HL-60/S4 treated with phorbol 12-myristate 13-acetate at 8.2 ng/mL for 4 days and 3 days (cell line): ENCODE measurements at regions not wholly inside any gene's neighbourhood (a gene's known extent, or its start where the extent isn't known, plus 50 kb on each side); places are given as distances from the start of the nearest gene placed in this dataset.
"Not testable (repeated sequence)": the region's sequence is repeated elsewhere in the genome, so short reads cannot be mapped to it uniquely, and the experiment has no call there.

Experiments used
- in situ Hi-C: fragments of 300-500 bp; cut with MboI; formaldehyde crosslinking; loops from 2 replicates; pipeline ENCODE4 v1.15.0; 2022; ENCODE audit warnings: low sequenced_read_pairs

GRCh38 chr1:244156617-244157016, 105.5 kb downstream of the ZBTB18 start:
- in situ Hi-C loops = not testable (repeated sequence)

- in situ Hi-C loops = no loop called here
Measured at GRCh38 chr1:244157731-244158438, 106.8 kb downstream of the ZBTB18 start.

DNA sequence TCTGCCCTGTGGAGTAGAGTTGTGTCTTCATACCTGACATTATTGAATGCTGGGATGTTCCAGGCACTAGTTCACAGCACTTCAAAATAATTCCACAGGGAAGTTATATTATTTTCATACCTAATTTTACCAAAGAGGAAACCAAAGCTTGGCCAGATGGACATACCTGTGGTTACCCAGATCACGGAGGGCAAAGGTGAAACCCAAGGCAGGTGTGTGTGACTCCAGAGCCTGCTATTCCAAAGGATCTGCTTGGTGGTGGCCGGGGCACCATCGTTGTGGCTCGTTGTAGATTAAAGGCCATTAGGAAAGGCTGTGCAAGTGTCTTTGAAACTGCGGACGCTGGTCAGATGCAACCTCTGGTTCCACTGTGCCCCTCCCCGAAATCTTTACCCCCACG, 108.6 kb downstream of the ZBTB18 start:
- in situ Hi-C loops = no loop called here

DNA sequence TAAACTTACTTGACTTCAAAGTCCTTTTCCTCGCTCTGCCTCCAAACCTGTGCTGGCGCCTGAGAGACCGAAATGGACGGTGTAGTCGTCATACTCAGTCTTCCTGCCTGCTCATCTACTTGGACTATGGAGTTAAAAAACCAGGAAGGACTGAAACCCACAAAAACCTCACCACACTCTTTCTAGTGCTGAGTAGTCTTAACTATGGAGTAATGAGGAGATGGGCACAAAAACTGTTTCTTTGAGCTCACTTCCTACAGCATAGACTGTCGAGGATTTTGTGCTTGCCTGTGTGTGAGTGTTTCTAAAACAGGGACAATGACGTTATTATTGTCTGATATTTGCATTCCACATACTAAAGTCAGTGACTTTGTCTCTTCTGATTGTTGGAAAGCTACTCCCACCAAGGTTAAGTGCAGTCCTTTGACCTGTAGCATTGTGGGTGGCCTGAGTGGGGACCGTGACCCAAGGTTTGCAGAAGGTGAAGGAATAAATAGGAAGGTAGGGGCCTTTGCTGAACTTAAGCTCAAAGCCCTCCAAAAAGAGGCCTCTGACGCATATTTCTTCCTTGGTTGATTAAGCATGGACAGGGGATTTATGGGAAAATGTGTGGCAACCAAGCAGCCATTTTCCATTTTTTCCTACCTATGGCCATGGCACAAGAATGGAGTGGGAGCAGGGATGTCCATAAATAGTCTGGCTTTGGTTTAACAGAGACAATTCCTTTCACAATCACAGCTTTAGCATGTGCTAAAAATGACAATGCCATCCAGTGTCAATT, 109.6 kb downstream of the ZBTB18 start:
- in situ Hi-C loops = no loop called here

GRCh38 chr1:244161236-244161510, 110.1 kb downstream of the ZBTB18 start:
- in situ Hi-C loops = no loop called here

- in situ Hi-C loops = no loop called here
Measured at GRCh38 chr1:244162786-244163530, 111.9 kb downstream of the ZBTB18 start.

DNA sequence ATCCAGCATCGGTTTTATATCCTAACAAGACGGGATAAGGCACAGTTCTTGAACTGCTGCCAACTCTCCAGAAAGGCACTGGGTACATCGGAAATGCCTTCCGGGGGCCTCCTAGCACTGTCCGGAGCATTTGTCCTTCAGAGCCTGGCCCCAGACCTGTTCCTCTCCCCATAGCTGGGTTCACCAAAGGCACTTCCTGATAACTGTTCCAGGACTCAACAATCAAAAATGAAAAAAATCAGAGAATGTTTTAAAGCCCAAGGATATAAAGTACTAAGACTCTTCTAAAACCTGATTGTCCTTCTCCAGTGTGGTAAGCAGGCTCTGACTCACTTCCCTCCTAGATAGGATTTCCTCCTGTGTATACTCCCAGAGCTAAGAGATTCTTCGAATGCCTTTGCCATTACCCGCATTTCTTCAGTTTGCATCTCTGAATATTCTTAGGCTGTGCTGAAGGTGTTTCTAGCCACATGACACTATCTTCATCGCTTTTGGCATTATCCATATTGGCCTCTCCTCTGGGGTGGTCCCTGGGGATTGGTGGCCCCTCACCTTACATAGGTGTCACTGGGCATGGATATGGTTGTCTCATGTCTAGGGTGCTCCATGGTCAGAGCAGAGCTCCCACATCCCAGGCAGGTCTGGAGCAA, 112.9 kb downstream of the ZBTB18 start:
- in situ Hi-C loops = no loop called here

DNA sequence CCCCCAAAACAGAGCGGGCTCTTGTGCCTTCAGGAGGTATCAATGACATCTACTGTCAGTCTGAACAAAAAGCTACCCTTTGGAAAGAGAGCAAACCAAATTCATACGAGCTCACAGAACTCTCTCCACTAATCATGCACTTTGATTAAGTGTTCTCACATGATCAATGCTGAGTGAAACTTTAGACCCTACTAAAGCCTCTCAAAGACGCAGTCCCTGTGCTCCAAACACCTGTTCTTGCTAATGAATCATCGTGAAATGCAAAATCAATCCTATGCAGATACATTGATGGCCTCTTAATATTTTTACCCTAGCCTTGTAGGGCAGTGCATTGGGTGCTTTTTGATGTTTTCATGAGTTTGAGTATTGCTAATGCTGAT, 113.4 kb downstream of the ZBTB18 start:
- in situ Hi-C loops = no loop called here

- in situ Hi-C loops = no loop called here
Measured at GRCh38 chr1:244165021-244165420, 113.9 kb downstream of the ZBTB18 start.

- in situ Hi-C loops = no loop called here
Measured at GRCh38 chr1:244165701-244166100, 114.6 kb downstream of the ZBTB18 start.

- in situ Hi-C loops = no loop called here
Measured at GRCh38 chr1:244171241-244171985, 120.3 kb downstream of the ZBTB18 start.

GRCh38 chr1:244173240-244173639, 122.2 kb downstream of the ZBTB18 start:
- in situ Hi-C loops = no loop called here

DNA sequence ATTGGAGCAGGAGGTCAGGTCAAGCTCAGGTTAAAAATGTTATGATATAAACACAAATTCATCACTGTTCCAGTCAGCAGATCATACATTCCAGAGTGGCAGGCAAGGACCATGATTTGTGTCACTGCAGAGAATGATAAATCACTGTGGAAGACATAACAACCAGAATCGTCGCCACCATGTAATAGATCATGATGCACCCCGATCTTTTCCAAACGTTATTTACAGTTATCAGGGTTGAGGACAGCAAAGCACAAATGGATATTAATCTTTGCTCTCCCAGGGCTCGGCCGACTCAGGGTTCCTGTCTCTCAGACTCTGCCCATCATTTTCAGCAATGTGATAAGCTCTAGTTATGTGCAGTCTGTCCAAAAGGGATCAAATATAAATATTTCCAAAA, 122.7 kb downstream of the ZBTB18 start:
- in situ Hi-C loops = no loop called here

DNA sequence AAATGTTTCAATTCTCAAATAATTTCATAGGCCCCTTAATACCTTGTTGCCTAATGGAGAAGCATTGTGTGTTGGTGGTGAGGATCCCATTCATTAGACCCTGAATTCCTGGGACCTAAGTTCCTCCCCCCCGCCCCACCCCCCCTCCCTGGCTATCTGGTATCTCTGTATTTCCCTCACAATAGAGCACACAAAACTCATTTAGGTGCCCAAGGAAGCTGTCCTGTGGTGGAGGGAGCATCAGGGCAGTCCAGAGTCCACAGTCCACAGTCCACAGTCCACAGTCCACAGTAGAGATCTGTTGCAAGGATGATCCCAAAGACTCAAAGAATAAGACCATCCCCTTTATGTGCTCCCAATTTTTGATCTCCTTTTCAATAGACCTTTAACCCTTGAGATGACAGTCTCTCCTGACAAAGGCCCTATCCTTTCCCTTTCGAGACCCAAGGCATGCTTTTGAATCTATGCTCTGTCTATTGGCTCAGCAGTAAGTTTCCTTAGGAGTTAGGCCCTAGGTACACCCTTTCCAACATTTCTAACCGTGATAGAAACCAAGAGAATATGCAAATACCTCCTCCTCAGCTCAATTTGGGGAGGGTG, 123.9 kb downstream of the ZBTB18 start:
- in situ Hi-C loops = no loop called here

DNA sequence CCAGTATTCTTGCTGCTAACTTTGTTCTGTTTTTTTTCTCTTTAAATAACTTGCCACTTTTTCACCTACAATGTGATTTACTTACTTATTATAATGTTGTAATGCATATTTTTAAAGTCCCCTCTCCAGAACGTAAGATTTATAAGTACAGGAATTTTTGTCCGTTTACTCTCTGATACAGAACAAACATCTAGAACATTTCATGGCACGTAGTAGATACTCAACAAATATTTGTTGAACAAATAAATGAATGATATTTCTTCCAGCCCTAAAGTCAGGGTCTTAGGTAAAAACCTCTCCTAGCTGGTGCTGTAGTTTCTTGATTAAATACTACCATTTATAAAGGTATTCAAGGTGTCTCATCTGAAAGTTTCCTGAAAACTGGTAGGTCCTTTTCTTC, 125.1 kb downstream of the ZBTB18 start:
- in situ Hi-C loops = no loop called here

GRCh38 chr1:244180256-244180655, 129.2 kb downstream of the ZBTB18 start:
- in situ Hi-C loops = no loop called here

- in situ Hi-C loops = no loop called here
Measured at GRCh38 chr1:244181867-244182266, 130.8 kb downstream of the ZBTB18 start.

- in situ Hi-C loops = no loop called here
Measured at GRCh38 chr1:244183037-244183436, 132.0 kb downstream of the ZBTB18 start.

GRCh38 chr1:244186372-244186771, 135.3 kb downstream of the ZBTB18 start:
- in situ Hi-C loops = no loop called here

DNA sequence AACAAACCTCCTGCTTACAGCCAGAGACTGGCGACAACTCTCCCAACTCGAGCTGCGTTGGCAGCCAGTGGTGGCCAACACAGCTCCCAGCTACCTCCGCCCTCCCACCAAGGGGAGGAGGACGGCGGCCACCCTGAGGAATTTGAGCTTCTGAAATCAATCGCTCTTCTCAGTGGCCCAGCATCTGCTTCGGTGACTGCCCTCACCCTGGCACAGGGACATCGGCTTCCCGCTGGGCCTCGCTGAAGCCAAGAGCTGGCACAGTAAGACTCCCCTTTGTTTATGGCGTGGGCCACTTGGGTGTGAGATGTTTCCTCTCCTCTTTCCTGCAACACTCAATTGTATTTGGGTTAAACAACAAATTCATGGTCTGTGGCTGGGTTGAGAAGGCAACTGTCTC, 136.2 kb downstream of the ZBTB18 start:
- in situ Hi-C loops = no loop called here
